CD4-positive, alpha-beta T cell (primary cell): ENCODE measurements at regions not wholly inside any gene's neighbourhood (a gene's known extent, or its start where the extent isn't known, plus 50 kb on each side); places are given as distances from the start of the nearest gene placed in this dataset.
"Not testable (repeated sequence)": the region's sequence is repeated elsewhere in the genome, so short reads cannot be mapped to it uniquely, and the experiment has no call there.

Source experiments
- ATAC-seq: fragments of 200-7000 bp; cut with Tn5 transposase; one replicate; pipeline ENCODE4 v1.10.0; 2022; ENCODE audit warnings: mild to moderate bottlenecking; ENCODE audit not compliant: poor library complexity
- CTCF ChIA-PET: fragments of 350-600 bp; sonication (Branson Sonifier 250); formaldehyde crosslinking; loops from one replicate; lab custom pipeline; 2021; ENCODE audit warnings: antibody characterized with exemption, inconsistent platforms; lab: Charles Lee
- POLR2A ChIA-PET: fragments of 350-600 bp; sonication (Branson Sonifier 250); formaldehyde crosslinking; loops from one replicate; lab custom pipeline; 2021; ENCODE audit warnings: antibody characterized with exemption, inconsistent platforms; lab: Charles Lee
- DNase-seq, 14 experiments: peaks; one replicate each; pipeline ENCODE4 v3.0.0-alpha.2; 2013 to 2020; ENCODE audit warnings: mixed read lengths in 2 of 14
- H3K27ac ChIP-seq, 2 donors: one replicate each; pipeline versions ENCODE4 v1.5.1 to v1.7.0; 2013; ENCODE audit warnings: low read length in 2 of 2, low read depth in 1 of 2, mild to moderate bottlenecking in 1 of 2
- H3K27me3 ChIP-seq, 2 experiments: 1 replicate in 1 of 2; 2 replicates in 1 of 2; pipeline versions ENCODE4 v1.6.1 to v1.7.0; 2013; ENCODE audit warnings: low read length in 2 of 2, control low read depth in 1 of 2, mild to moderate bottlenecking in 1 of 2, moderate library complexity in 1 of 2; ENCODE audit not compliant: insufficient read depth in 2 of 2, control insufficient read depth in 1 of 2
- H3K36me3 ChIP-seq: one replicate; pipeline ENCODE4 v1.6.1; 2013; ENCODE audit warnings: low read length, control low read depth; ENCODE audit not compliant: insufficient read depth
- H3K4me1 ChIP-seq: one replicate; pipeline ENCODE4 v1.6.1; 2013; ENCODE audit warnings: low read length, control low read depth; ENCODE audit not compliant: insufficient read depth
- H3K4me3 ChIP-seq: one replicate; pipeline ENCODE4 v1.5.1; 2013; ENCODE audit warnings: mild to moderate bottlenecking, low read length, moderate library complexity
- H3K9me3 ChIP-seq, 2 experiments: 1 replicate in 1 of 2; 2 replicates in 1 of 2; pipeline versions ENCODE4 v1.6.1 to v1.7.0; 2013; ENCODE audit warnings: low read length in 2 of 2, mild to moderate bottlenecking in 2 of 2, control low read depth in 1 of 2, moderate library complexity in 1 of 2; ENCODE audit not compliant: control insufficient read depth in 1 of 2, insufficient read depth in 1 of 2
- H3K27ac Mint-ChIP-seq: one replicate; pipeline ENCODE4 v1.8.0; 2020; ENCODE audit warnings: mixed read lengths
- H3K27me3 Mint-ChIP-seq: one replicate; pipeline ENCODE4 v1.8.0; 2021; ENCODE audit warnings: mixed read lengths
- H3K36me3 Mint-ChIP-seq: one replicate; pipeline ENCODE4 v1.8.0; 2021; ENCODE audit warnings: low read depth, mixed read lengths
- H3K4me1 Mint-ChIP-seq: one replicate; pipeline ENCODE4 v1.8.0; 2021; ENCODE audit warnings: low read depth, mixed read lengths
- H3K4me3 Mint-ChIP-seq: one replicate; pipeline ENCODE4 v1.8.0; 2020; ENCODE audit warnings: mild to moderate bottlenecking, mixed read lengths
- H3K9me3 Mint-ChIP-seq: one replicate; pipeline ENCODE4 v1.8.0; 2020; ENCODE audit warnings: mixed read lengths
- intact Hi-C, 2 experiments: fragments of 100-400 bp; cut with DNase I in 1 of 2; cut with micrococcal nuclease in 1 of 2; formaldehyde crosslinking; loops; one replicate each; pipeline versions ENCODE4 v1.15.1 to v1.9.0; 2023 to 2025; cut with DNase I, micrococcal nuclease
- TF ChIP-seq, protein P1 (sequence below): fragments of 200-600 bp; IDR thresholded peaks from one replicate; pipeline ENCODE4 v1.8.0; 2022; ENCODE audit warnings: antibody characterized with exemption, mild to moderate bottlenecking

DNA sequence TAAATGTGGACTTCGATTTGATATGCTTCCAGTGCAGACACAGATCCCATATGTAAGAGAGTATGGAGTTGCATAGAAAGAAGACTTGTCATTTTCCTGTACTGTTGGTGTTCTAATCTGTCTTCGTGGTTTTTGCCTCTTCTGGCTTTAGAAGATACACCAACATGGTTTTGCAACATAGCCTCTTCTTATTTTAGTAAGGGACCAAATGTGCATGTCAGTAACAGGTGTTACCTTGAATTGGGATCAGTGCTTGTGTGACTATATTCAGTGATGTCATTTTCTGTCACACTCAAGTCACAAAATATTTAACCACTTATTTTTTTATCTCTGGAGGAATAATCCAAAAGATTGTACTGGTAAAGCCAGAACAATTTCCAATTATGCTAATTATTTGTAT is 140.4 kb downstream of the SNRPN start:
- intact Hi-C loops: no loop called here
- Mint-ChIP-seq H3K36me3 (peaks cover 99% of the 10 kb centered on the region), H3K27me3 (no peaks in the 10 kb centered on the region), H3K9me3 (peaks cover 26% of the 10 kb centered on the region), H3K27ac (no peak overlapping the region), H3K4me3 (no peak overlapping the region), H3K4me1 (no peaks in the 10 kb centered on the region)
- no peak for DNase-seq
- Histone ChIP-seq H3K4me1 (no peaks in the 10 kb centered on the region), H3K27me3 (no peaks in the 10 kb centered on the region), H3K36me3 (peaks cover 77% of the 10 kb centered on the region), H3K9me3 (peaks cover 41 to 90% of the 10 kb centered on the region in 2 experiments), H3K27ac (no peak overlapping the region), H3K4me3 (no peak overlapping the region)
- ChIA-PET POLR2A (no interaction called here), CTCF (no interaction called here)
- TF ChIP-seq, protein P1, sequence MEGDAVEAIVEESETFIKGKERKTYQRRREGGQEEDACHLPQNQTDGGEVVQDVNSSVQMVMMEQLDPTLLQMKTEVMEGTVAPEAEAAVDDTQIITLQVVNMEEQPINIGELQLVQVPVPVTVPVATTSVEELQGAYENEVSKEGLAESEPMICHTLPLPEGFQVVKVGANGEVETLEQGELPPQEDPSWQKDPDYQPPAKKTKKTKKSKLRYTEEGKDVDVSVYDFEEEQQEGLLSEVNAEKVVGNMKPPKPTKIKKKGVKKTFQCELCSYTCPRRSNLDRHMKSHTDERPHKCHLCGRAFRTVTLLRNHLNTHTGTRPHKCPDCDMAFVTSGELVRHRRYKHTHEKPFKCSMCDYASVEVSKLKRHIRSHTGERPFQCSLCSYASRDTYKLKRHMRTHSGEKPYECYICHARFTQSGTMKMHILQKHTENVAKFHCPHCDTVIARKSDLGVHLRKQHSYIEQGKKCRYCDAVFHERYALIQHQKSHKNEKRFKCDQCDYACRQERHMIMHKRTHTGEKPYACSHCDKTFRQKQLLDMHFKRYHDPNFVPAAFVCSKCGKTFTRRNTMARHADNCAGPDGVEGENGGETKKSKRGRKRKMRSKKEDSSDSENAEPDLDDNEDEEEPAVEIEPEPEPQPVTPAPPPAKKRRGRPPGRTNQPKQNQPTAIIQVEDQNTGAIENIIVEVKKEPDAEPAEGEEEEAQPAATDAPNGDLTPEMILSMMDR: no peak
- no peak for ATAC-seq

DNA sequence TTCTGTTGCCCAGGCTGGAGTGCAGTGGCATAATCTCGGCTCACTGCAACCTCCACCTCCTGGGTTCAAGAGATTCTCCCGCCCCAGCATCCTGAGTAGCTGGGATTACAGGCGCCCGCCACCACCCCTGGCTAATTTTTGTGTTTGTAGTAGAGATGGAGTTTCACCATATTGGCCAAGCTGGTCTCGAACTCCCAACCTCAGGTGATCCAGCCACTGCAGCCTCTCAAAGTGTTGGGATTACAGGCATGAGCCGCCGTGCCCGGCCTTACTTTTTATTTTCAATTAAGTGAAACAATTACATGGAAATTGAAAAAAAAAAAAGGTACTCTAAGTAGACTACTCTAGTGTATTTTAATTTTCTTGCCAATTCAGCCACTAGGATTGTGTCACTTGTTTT is 145.2 kb downstream of the SNRPN start:
- H3K27ac ChIP-seq, H3K4me1 ChIP-seq, H3K27ac Mint-ChIP-seq, H3K4me3 Mint-ChIP-seq, CTCF ChIA-PET, H3K4me1 Mint-ChIP-seq, intact Hi-C loops, ATAC-seq, H3K27me3 Mint-ChIP-seq, POLR2A ChIA-PET, H3K27me3 ChIP-seq, DNase-seq, H3K4me3 ChIP-seq: not testable (repeated sequence)
- peaks cover 14% of the 10 kb centered on the region for H3K9me3 Mint-ChIP-seq
- peaks cover 94% of the 10 kb centered on the region for H3K36me3 Mint-ChIP-seq
- H3K9me3 ChIP-seq: peaks cover 24 to 69% of the 10 kb centered on the region in 2 experiments
- peaks cover 52% of the 10 kb centered on the region for H3K36me3 ChIP-seq

DNA sequence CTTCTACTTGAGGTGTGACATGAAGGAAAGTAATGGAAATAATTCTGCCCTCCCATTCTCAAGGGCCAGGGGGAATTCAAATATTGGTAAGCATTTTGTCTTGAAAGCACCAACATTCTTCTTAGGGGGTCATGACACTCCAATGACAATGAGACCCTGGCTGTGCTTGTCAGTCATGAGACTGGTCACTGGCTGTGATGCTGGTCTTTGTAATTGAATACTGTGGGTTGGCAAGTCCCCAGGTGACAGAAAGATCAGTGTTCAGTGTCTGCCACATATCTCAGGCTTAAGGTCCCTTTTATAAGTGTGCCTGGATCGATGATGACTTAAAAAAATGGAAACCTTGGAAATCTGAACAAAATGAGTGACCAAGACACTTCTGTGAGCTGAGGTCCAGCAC is 151.4 kb downstream of the SNRPN start:
- H3K4me3 Mint-ChIP-seq: no peak overlapping the region
- peaks cover 100% of the 10 kb centered on the region for H3K36me3 Mint-ChIP-seq
- no peak overlapping the region for H3K27ac ChIP-seq
- H3K9me3 ChIP-seq: peaks cover 25 to 84% of the 10 kb centered on the region in 2 experiments
- TF ChIP-seq, protein P1: no peak
- H3K27me3 ChIP-seq: no peaks in the 10 kb centered on the region
- no peaks in the 10 kb centered on the region for H3K4me1 Mint-ChIP-seq
- intact Hi-C loops: no loop called here
- H3K4me3 ChIP-seq: no peak overlapping the region
- POLR2A ChIA-PET: no interaction called here
- peaks cover 67% of the 10 kb centered on the region for H3K36me3 ChIP-seq
- H3K27ac Mint-ChIP-seq: no peak overlapping the region
- no peak for ATAC-seq
- H3K4me1 ChIP-seq: no peaks in the 10 kb centered on the region
- CTCF ChIA-PET: no interaction called here
- H3K9me3 Mint-ChIP-seq: peaks cover 25% of the 10 kb centered on the region
- no peaks in the 10 kb centered on the region for H3K27me3 Mint-ChIP-seq
- no peak for DNase-seq

DNA sequence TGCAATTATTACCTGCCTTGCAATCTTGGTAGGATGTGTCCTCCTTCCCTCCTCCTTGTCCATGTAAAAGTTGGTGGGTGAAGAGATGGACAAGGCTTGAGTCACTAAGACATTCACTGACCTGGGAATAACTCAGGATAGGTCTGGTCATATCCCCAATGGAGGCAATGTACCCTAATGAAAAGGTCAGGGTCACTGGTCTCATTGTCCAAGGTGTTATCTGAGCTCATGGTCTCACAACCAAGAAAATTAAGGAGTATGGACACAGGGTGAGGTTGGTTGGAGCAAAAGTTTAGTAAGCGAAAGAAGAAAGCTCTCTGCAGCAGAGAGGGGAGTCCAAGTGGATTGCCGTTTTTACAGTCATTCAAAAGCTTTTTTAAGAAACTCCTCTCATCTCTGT is 179.0 kb downstream of the SNRPN start:
- no peak overlapping the region for H3K27ac ChIP-seq
- no peaks in the 10 kb centered on the region for H3K27me3 Mint-ChIP-seq
- CTCF ChIA-PET: no interaction called here
- no peaks in the 10 kb centered on the region for H3K27me3 ChIP-seq
- peaks cover 5 to 38% of the 10 kb centered on the region in 2 experiments for H3K9me3 ChIP-seq
- no peaks in the 10 kb centered on the region for H3K36me3 ChIP-seq
- ATAC-seq: no peak
- peaks cover 17% of the 10 kb centered on the region for H3K9me3 Mint-ChIP-seq
- H3K4me1 ChIP-seq: no peaks in the 10 kb centered on the region
- H3K4me3 ChIP-seq: no peak overlapping the region
- no peak overlapping the region for H3K27ac Mint-ChIP-seq
- intact Hi-C loops: no loop called here
- no peak for DNase-seq
- no peak overlapping the region for H3K4me3 Mint-ChIP-seq
- H3K4me1 Mint-ChIP-seq: no peaks in the 10 kb centered on the region
- TF ChIP-seq, protein P1: no peak
- POLR2A ChIA-PET: no interaction called here
- peaks cover 45% of the 10 kb centered on the region for H3K36me3 Mint-ChIP-seq
